Astrocyte (in vitro differentiated cells and primary cell): ENCODE measurements at regions not wholly inside any gene's neighbourhood (a gene's known extent, or its start where the extent isn't known, plus 50 kb on each side); places are given as distances from the start of the nearest gene placed in this dataset.
A peak's percentile ranks its signal among the peaks of the same experiment; 100 is the strongest.

Experiments
- DNase-seq: peaks from one replicate; pipeline ENCODE4 v3.0.0-alpha.2; 2010; ENCODE audit warnings: low read depth
- FAIRE-seq: peaks from 2 replicates; lab custom pipeline; 2011; peaks lifted over from hg19 to GRCh38; lab: Jason Lieb, UNC
- H2AFZ ChIP-seq: 2 replicates; pipeline ENCODE4 v1.6.0; 2012; ENCODE audit warnings: low read depth, low read length, inconsistent platforms
- H3K27ac ChIP-seq: 2 replicates; pipeline ENCODE4 v1.5.1; 2011; ENCODE audit warnings: low read depth, low read length, inconsistent platforms
- H3K27me3 ChIP-seq: 2 replicates; pipeline ENCODE4 v1.6.0; 2011; ENCODE audit warnings: low read length, inconsistent platforms; ENCODE audit not compliant: insufficient read depth
- H3K36me3 ChIP-seq: 2 replicates; pipeline ENCODE4 v1.5.1; 2011; ENCODE audit warnings: low read length, inconsistent platforms; ENCODE audit not compliant: insufficient read depth
- H3K4me1 ChIP-seq: 2 replicates; pipeline ENCODE4 v1.5.1; 2011; ENCODE audit warnings: low read length, inconsistent platforms; ENCODE audit not compliant: insufficient read depth
- H3K4me2 ChIP-seq: 2 replicates; pipeline ENCODE4 v1.6.0; 2012; ENCODE audit warnings: low read length, inconsistent platforms
- H3K4me3 ChIP-seq: 2 replicates; pipeline ENCODE4 v1.5.1; 2011; ENCODE audit warnings: low read depth, mild to moderate bottlenecking, low read length, inconsistent platforms; ENCODE audit not compliant: insufficient read depth
- H3K79me2 ChIP-seq: 2 replicates; pipeline ENCODE4 v1.6.0; 2012; ENCODE audit warnings: mild to moderate bottlenecking, low read length, inconsistent platforms; ENCODE audit not compliant: insufficient read depth
- H3K9ac ChIP-seq: 2 replicates; pipeline ENCODE4 v1.6.0; 2012; ENCODE audit warnings: mild to moderate bottlenecking, low read length, inconsistent platforms
- H3K9me3 ChIP-seq: 2 replicates; pipeline ENCODE4 v1.5.1; 2012; ENCODE audit warnings: low read depth, mild to moderate bottlenecking, low read length, inconsistent platforms; ENCODE audit not compliant: insufficient read depth
- H4K20me1 ChIP-seq: 2 replicates; pipeline ENCODE4 v1.6.0; 2012; ENCODE audit warnings: low read length, inconsistent platforms; ENCODE audit not compliant: insufficient read depth
- H3K27ac Mint-ChIP-seq: one replicate; pipeline ENCODE4 v1.8.0; 2021; ENCODE audit warnings: mild to moderate bottlenecking, mixed read lengths; ENCODE audit not compliant: unreplicated experiment
- H3K27me3 Mint-ChIP-seq: one replicate; pipeline ENCODE4 v1.8.0; 2021; ENCODE audit warnings: low read depth, mixed read lengths; ENCODE audit not compliant: unreplicated experiment
- H3K36me3 Mint-ChIP-seq: one replicate; pipeline ENCODE4 v1.8.0; 2021; ENCODE audit warnings: low read depth, mixed read lengths; ENCODE audit not compliant: unreplicated experiment
- H3K4me1 Mint-ChIP-seq: one replicate; pipeline ENCODE4 v1.8.0; 2021; ENCODE audit warnings: low read depth, mixed read lengths; ENCODE audit not compliant: unreplicated experiment
- H3K4me3 Mint-ChIP-seq: one replicate; pipeline ENCODE4 v1.8.0; 2021; ENCODE audit warnings: mild to moderate bottlenecking, moderate library complexity, mixed read lengths; ENCODE audit not compliant: unreplicated experiment
- H3K9me3 Mint-ChIP-seq: one replicate; pipeline ENCODE4 v1.8.0; 2021; ENCODE audit warnings: mild to moderate bottlenecking, mixed read lengths; ENCODE audit not compliant: unreplicated experiment
- EZH2 ChIP-seq: IDR thresholded peaks from 2 replicates; pipeline ENCODE4 v1.6.1; 2012; ENCODE audit warnings: mild to moderate bottlenecking, low read length, inconsistent platforms; ENCODE audit not compliant: insufficient read depth
- TF ChIP-seq, protein P1 (sequence below): IDR thresholded peaks from 2 replicates; pipeline ENCODE4 v1.5.1; 2011; ENCODE audit warnings: low read depth, mild to moderate bottlenecking, inconsistent platforms, low read length, moderate library complexity; ENCODE audit not compliant: insufficient read depth

DNA sequence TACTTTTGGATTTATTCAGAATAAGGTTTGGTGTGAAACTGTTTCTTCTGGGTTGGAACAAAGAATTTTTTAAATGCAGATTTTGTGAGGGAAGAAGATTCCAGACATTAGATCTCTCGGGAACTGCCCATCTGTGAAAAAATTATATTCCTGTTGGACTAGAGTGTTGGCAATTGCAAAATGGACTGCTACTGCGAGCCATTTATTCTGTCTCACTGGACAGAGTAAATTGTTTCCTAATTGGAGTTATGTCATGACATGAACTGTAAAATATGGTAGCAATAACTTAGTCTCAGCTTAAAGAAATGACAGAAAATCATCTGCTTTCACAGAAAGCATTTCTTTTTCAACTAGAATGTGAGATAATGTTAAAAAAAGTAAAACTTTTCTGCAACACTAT, 86.0 kb upstream of the MYCBP2 start:
- Histone ChIP-seq H4K20me1 (no peaks in the 10 kb centered on the region), H3K27ac (no peak overlapping the region), H3K36me3 (no peaks in the 10 kb centered on the region), H3K27me3 (no peaks in the 10 kb centered on the region), H3K4me1 (no peaks in the 10 kb centered on the region), H3K9me3 (no peaks in the 10 kb centered on the region), H3K9ac (no peak overlapping the region), H3K79me2 (no peaks in the 10 kb centered on the region), H3K4me3 (no peak overlapping the region), H2AFZ (no peak overlapping the region), H3K4me2 (no peak overlapping the region)
- DNase-seq: no peak
- Mint-ChIP-seq H3K36me3 (no peaks in the 10 kb centered on the region), H3K27ac (no peak overlapping the region), H3K9me3 (peaks cover 2% of the 10 kb centered on the region), H3K27me3 (no peaks in the 10 kb centered on the region), H3K4me3 (no peak overlapping the region), H3K4me1 (no peaks in the 10 kb centered on the region)
- TF ChIP-seq, protein P1, sequence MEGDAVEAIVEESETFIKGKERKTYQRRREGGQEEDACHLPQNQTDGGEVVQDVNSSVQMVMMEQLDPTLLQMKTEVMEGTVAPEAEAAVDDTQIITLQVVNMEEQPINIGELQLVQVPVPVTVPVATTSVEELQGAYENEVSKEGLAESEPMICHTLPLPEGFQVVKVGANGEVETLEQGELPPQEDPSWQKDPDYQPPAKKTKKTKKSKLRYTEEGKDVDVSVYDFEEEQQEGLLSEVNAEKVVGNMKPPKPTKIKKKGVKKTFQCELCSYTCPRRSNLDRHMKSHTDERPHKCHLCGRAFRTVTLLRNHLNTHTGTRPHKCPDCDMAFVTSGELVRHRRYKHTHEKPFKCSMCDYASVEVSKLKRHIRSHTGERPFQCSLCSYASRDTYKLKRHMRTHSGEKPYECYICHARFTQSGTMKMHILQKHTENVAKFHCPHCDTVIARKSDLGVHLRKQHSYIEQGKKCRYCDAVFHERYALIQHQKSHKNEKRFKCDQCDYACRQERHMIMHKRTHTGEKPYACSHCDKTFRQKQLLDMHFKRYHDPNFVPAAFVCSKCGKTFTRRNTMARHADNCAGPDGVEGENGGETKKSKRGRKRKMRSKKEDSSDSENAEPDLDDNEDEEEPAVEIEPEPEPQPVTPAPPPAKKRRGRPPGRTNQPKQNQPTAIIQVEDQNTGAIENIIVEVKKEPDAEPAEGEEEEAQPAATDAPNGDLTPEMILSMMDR: no peak
- TF ChIP-seq EZH2: no peak
- peak; percentile 29 for FAIRE-seq

DNA sequence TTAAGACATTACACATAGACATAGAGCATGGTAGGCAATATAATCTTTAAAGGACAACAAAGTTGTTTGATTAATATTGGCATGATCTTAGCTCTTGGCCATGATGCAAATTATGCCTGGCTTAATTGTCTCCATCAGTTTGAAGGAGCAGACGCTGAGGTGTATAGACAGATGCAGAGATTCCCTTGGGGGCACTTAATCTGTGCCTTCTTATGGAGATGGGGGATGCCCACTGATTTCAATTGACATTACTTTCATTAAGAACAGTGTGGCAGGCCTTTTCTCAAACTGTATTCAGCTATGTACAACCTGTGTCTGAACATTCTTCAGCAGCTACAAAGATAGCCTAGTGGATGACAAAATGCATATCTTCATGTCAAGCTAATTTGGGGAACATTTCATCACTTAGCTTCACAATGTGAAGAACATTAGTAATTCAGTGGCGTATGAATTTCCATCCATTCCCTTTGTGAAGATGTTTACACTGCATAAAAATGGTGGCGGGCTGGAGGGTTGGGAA, 85.3 kb upstream of the MYCBP2 start:
- Histone ChIP-seq H3K27ac (no peak overlapping the region), H3K9ac (no peak overlapping the region), H3K4me3 (no peak overlapping the region), H3K27me3 (no peaks in the 10 kb centered on the region), H4K20me1 (no peaks in the 10 kb centered on the region), H3K4me2 (no peak overlapping the region), H2AFZ (no peak overlapping the region), H3K4me1 (no peaks in the 10 kb centered on the region), H3K79me2 (no peaks in the 10 kb centered on the region), H3K9me3 (no peaks in the 10 kb centered on the region), H3K36me3 (no peaks in the 10 kb centered on the region)
- Mint-ChIP-seq H3K36me3 (no peaks in the 10 kb centered on the region), H3K27ac (no peak overlapping the region), H3K9me3 (peaks cover 2% of the 10 kb centered on the region), H3K4me1 (no peaks in the 10 kb centered on the region), H3K4me3 (no peak overlapping the region), H3K27me3 (no peaks in the 10 kb centered on the region)
- no peak for DNase-seq
- TF ChIP-seq, protein P1: no peak
- no peak for TF ChIP-seq EZH2
- FAIRE-seq: no peak

DNA sequence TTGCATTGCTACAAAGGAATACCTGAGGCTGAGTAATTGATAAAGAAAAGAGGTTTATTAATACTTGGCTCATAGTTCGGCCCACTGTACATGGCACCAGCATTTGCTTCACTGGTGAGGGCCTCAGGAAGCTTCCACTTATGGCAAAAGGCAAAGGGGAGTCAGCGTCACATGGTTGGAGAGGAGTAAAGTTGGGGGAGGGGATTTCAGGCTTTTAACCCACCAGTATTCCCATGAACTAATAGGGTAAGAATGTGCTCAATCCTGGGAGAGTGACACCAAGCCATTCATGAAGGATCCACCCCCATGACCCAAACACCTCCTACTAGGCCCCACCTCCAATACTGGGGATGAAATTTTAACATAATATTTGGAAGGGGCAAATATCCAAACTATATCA, 82.5 kb upstream of the MYCBP2 start:
- H3K4me1 ChIP-seq: no peaks in the 10 kb centered on the region
- DNase-seq: no peak
- no peak for TF ChIP-seq EZH2
- TF ChIP-seq, protein P1: no peak

More for the DNA sequence above, 82.5 kb upstream of the MYCBP2 start:
- Histone ChIP-seq H3K27ac (no peak overlapping the region), H3K9ac (no peak overlapping the region), H3K9me3 (no peaks in the 10 kb centered on the region), H4K20me1 (no peaks in the 10 kb centered on the region), H3K4me2 (no peak overlapping the region), H3K4me3 (no peak overlapping the region), H3K79me2 (no peaks in the 10 kb centered on the region), H2AFZ (no peak overlapping the region), H3K36me3 (no peaks in the 10 kb centered on the region), H3K27me3 (no peaks in the 10 kb centered on the region)
- no peak for FAIRE-seq
- Mint-ChIP-seq H3K27me3 (no peaks in the 10 kb centered on the region), H3K4me3 (no peak overlapping the region), H3K36me3 (no peaks in the 10 kb centered on the region), H3K4me1 (no peaks in the 10 kb centered on the region), H3K9me3 (peaks cover 2% of the 10 kb centered on the region), H3K27ac (no peak overlapping the region)
